ENCODE measurements at regions not wholly inside any gene's neighbourhood (a gene's known extent, or its start where the extent isn't known, plus 50 kb on each side); places are given as distances from the start of the nearest gene placed in this dataset.
A peak's percentile ranks its signal among the peaks of the same experiment; 100 is the strongest.

GRCh38 chr3:193129607-193130006 is 111.4 kb upstream of the PLAAT1 start:
- TF ChIP-seq CTCF (IDR thresholded peaks at IDR 0.05; ENCODE audit: extremely low read depth, insufficient read depth, missing control alignments), result peak; percentile 11
- in situ Hi-C loops (cut with MboI; ENCODE audit: low pct_unique_long_range_greater_than_20kb, low sequenced_read_pairs, unreplicated experiment), result no loop called here
- DNase-seq (ENCODE audit: low spot score), result no peak

GRCh38 chr3:193130576-193130975 is 110.4 kb upstream of the PLAAT1 start:
- no peak for TF ChIP-seq CTCF (IDR thresholded peaks at IDR 0.05; ENCODE audit: extremely low read depth, insufficient read depth, missing control alignments)
- in situ Hi-C loops (cut with MboI; ENCODE audit: low pct_unique_long_range_greater_than_20kb, low sequenced_read_pairs, unreplicated experiment), result no loop called here

GRCh38 chr3:193132241-193132640 is 108.8 kb upstream of the PLAAT1 start:
- DNase-seq (ENCODE audit: low spot score), result no peak
- TF ChIP-seq CTCF (IDR thresholded peaks at IDR 0.05; ENCODE audit: extremely low read depth, insufficient read depth, missing control alignments), result no peak
- in situ Hi-C loops (cut with MboI; ENCODE audit: low pct_unique_long_range_greater_than_20kb, low sequenced_read_pairs, unreplicated experiment), result no loop called here

More at GRCh38 chr3:193130576-193130975, 110.4 kb upstream of the PLAAT1 start:
- no peak for DNase-seq (ENCODE audit: low spot score)

GRCh38 chr3:193132964-193133363 is 108.1 kb upstream of the PLAAT1 start:
- TF ChIP-seq CTCF (IDR thresholded peaks at IDR 0.05; ENCODE audit: extremely low read depth, insufficient read depth, missing control alignments), result no peak
- no peak for DNase-seq (ENCODE audit: low spot score)
- in situ Hi-C loops (cut with MboI; ENCODE audit: low pct_unique_long_range_greater_than_20kb, low sequenced_read_pairs, unreplicated experiment), result no loop called here

- in situ Hi-C loops (cut with MboI; ENCODE audit: low pct_unique_long_range_greater_than_20kb, low sequenced_read_pairs, unreplicated experiment), result no loop called here
- DNase-seq (ENCODE audit: low spot score), result no peak
- no peak for TF ChIP-seq CTCF (IDR thresholded peaks at IDR 0.05; ENCODE audit: extremely low read depth, insufficient read depth, missing control alignments)
These were observed 106.2 kb upstream of the PLAAT1 start for GRCh38 chr3:193134856-193135255.

GRCh38 chr3:193140381-193140780 is 100.6 kb upstream of the PLAAT1 start:
- DNase-seq (ENCODE audit: low spot score), result no peak
- in situ Hi-C loops (cut with MboI; ENCODE audit: low pct_unique_long_range_greater_than_20kb, low sequenced_read_pairs, unreplicated experiment), result no loop called here
- TF ChIP-seq CTCF (IDR thresholded peaks at IDR 0.05; ENCODE audit: extremely low read depth, insufficient read depth, missing control alignments), result no peak

GRCh38 chr3:193145248-193145647 is 95.8 kb upstream of the PLAAT1 start:
- in situ Hi-C loops (cut with MboI; ENCODE audit: low pct_unique_long_range_greater_than_20kb, low sequenced_read_pairs, unreplicated experiment), result no loop called here
- DNase-seq (ENCODE audit: low spot score), result no peak
- TF ChIP-seq CTCF (IDR thresholded peaks at IDR 0.05; ENCODE audit: extremely low read depth, insufficient read depth, missing control alignments), result no peak
